BE2C (cell line): ENCODE measurements at regions not wholly inside any gene's neighbourhood (a gene's known extent, or its start where the extent isn't known, plus 50 kb on each side); places are given as distances from the start of the nearest gene placed in this dataset.
A peak's percentile ranks its signal among the peaks of the same experiment; 100 is the strongest.
"Not testable (repeated sequence)": the region's sequence is repeated elsewhere in the genome, so short reads cannot be mapped to it uniquely, and the experiment has no call there.

Experiments used
- DNase-seq: peaks from one replicate; pipeline ENCODE4 v3.0.0-alpha.2; 2020
- H3K27me3 ChIP-seq: fragments of 250-450 bp; sonication (Bioruptor Pico); 2 replicates; pipeline ENCODE4 v1.5.1; 2020; ENCODE audit warnings: mild to moderate bottlenecking
- H3K36me3 ChIP-seq: fragments of 250-450 bp; sonication (Bioruptor Pico); 2 replicates; pipeline ENCODE4 v1.5.1; 2020; ENCODE audit warnings: mild to moderate bottlenecking
- H3K4me1 ChIP-seq: fragments of 250-450 bp; sonication (Bioruptor Pico); 2 replicates; pipeline ENCODE4 v1.5.1; 2020
- H3K4me3 ChIP-seq: 2 replicates; pipeline ENCODE4 v1.5.1; 2011; ENCODE audit warnings: low read depth, low read length
- H3K9me3 ChIP-seq: fragments of 250-450 bp; sonication (Bioruptor Pico); 2 replicates; pipeline ENCODE4 v1.5.1; 2020
- TF ChIP-seq, protein P1 (sequence below): IDR thresholded peaks from 2 replicates; pipeline ENCODE4 v1.5.1; 2012; ENCODE audit warnings: mild to moderate bottlenecking, low read depth, low read length

DNA sequence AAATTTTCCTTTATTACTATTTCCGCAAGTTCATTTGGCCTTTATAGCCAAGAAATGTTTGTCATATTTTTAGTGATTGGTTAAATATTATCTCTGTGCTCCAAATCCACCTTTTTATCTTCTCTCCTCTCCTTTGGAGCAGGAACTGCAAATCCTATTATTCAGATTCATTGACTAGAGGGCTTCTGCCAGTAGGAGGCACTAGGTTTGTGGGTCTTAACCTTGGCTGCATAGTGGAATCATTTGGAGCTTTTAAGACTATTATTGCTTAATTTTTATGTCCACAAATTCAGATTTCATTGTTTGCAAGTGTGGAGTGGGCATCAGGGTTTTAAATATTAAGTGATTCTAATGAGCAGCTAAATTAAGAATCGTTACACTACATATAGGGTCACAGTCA is 75.3 kb upstream of the SYT10 start:
- Histone ChIP-seq H3K27me3 (no peaks in the 10 kb centered on the region), H3K9me3 (no peaks in the 10 kb centered on the region), H3K4me1 (no peaks in the 10 kb centered on the region), H3K36me3 (no peaks in the 10 kb centered on the region), H3K4me3 (no peak overlapping the region)
- DNase-seq = no peak
- TF ChIP-seq, protein P1, sequence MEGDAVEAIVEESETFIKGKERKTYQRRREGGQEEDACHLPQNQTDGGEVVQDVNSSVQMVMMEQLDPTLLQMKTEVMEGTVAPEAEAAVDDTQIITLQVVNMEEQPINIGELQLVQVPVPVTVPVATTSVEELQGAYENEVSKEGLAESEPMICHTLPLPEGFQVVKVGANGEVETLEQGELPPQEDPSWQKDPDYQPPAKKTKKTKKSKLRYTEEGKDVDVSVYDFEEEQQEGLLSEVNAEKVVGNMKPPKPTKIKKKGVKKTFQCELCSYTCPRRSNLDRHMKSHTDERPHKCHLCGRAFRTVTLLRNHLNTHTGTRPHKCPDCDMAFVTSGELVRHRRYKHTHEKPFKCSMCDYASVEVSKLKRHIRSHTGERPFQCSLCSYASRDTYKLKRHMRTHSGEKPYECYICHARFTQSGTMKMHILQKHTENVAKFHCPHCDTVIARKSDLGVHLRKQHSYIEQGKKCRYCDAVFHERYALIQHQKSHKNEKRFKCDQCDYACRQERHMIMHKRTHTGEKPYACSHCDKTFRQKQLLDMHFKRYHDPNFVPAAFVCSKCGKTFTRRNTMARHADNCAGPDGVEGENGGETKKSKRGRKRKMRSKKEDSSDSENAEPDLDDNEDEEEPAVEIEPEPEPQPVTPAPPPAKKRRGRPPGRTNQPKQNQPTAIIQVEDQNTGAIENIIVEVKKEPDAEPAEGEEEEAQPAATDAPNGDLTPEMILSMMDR = no peak

DNA sequence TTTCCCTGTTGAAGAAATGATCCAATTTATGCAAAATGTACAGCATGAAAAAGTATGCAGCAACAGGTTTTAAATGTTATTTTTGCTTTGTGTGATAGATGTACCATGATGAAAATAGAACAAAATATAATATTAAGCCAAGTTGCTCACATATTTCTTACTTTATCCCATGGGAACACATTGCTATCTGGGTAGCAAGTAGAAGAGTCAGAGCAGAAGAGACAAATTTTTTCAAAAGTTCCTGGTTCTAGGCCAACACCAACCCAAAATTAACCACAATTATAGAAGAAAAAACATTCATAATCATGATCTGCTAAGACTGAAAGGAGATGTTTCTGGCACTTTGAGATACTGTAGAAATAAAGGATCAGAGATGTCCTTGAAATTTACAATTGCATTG is 79.9 kb upstream of the SYT10 start:
- Histone ChIP-seq H3K27me3 (no peaks in the 10 kb centered on the region), H3K9me3 (no peaks in the 10 kb centered on the region), H3K4me1 (no peaks in the 10 kb centered on the region), H3K36me3 (no peaks in the 10 kb centered on the region), H3K4me3 (no peak overlapping the region)
- TF ChIP-seq, protein P1 = no peak
- DNase-seq = no peak

DNA sequence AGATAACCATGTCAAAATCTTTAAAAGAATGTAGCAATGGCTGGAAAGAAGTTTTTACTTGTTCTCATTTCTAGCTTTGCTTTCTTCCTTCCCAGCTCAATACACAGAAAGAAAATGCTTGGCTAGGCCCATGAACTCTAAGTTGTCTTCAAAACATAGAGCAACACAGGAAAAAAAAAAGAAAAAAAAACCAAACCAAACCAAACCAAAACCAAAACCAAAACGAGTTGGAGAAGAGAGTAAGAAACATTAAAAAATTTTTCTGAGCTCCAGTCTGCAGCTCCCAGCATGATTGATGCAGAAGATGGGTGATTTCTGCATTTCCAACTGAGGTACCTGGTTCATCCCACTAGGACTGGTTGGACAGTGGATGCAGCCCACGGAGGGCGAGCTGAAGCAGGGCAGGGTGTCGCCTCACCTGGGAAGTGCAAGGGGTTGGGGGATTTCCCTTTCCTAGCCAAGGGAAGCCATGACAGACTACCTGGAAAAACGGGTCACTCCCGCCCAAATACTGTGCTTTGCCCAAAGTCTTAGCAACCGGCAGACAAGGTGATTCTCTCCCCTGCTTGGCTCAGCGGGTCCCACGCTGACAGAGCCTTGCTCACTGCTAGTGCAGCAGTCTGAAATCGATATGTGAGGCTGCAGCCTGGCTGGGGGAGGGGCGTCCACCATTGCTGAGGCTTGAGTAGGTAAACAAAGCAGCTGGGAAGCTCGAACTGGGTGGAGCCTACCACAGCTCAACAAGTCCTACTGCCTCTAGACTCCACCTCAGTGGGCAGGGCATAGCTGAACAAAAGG is 81.1 kb upstream of the SYT10 start:
- not testable (repeated sequence) for H3K27me3 ChIP-seq, H3K4me3 ChIP-seq, H3K4me1 ChIP-seq, H3K36me3 ChIP-seq, H3K9me3 ChIP-seq
- peak; percentile 15 for DNase-seq

DNA sequence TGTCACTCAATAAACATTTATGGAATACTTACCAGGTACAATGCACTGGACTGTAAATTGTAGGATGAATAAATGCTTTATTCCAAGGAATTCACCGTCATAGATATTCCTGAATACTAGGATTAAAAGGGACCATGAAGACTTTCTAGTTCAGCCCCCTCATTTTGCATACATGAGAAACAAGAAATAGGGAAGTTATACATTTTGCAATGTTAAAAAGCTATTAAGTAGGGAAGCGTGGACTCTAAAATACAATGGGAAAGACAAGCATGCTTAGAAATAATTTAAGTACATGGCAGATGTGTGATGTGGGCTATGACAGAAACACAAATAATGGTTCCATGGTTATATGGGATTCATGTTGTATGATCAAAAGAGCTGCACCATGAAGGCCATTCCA is 89.4 kb upstream of the SYT10 start:
- no peaks in the 10 kb centered on the region for H3K4me1 ChIP-seq
- TF ChIP-seq, protein P1 = no peak
- H3K36me3 ChIP-seq = no peaks in the 10 kb centered on the region
- H3K9me3 ChIP-seq = no peaks in the 10 kb centered on the region
- no peaks in the 10 kb centered on the region for H3K27me3 ChIP-seq
- no peak for DNase-seq
- H3K4me3 ChIP-seq = no peak overlapping the region

DNA sequence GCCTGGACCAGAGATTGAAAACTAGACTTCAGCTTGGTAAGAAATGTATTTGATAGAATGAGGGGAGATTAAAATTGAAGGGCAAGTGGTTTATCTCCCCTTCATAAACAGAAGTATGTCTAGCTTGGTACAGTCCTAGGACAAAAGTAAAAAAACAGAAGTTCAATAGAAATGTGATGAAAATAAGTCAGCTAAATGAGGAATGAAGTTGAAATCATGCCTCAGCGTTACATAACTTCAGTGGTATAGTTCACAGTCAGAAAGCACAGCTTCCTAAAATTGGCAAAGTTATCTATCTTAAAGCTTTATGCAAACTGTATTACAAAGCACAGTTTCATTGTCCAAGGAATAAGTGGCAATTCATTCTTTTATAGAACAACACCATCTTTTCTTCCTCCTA is 90.2 kb upstream of the SYT10 start:
- H3K4me3 ChIP-seq = no peak overlapping the region
- no peaks in the 10 kb centered on the region for H3K27me3 ChIP-seq
- TF ChIP-seq, protein P1 = no peak
- H3K36me3 ChIP-seq = no peaks in the 10 kb centered on the region
- H3K9me3 ChIP-seq = no peaks in the 10 kb centered on the region
- no peak for DNase-seq
- no peaks in the 10 kb centered on the region for H3K4me1 ChIP-seq

DNA sequence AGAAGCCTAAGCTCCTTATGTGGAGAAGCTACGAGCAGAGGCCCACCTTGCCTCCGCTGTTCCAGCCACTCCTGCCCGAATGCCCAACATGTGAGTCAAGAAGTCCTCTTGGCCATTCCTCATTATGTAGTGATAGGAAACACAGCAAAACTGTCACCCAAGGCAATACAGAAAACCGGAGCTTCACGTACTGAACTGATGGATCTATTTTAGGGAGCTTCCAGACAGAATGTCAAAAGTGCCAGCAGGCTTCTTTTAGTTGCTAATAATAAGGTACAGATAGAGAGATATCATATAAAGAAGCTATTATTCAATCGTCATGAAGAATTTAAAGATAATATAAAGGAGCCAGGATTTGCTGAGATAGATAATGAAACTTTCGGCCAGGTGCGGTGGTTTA is 91.6 kb upstream of the SYT10 start:
- DNase-seq = no peak
- Histone ChIP-seq H3K4me3 (no peak overlapping the region), H3K36me3 (no peaks in the 10 kb centered on the region), H3K27me3 (no peaks in the 10 kb centered on the region), H3K4me1 (no peaks in the 10 kb centered on the region), H3K9me3 (no peaks in the 10 kb centered on the region)
- TF ChIP-seq, protein P1 = no peak
